ENCODE measurements at regions not wholly inside any gene's neighbourhood (a gene's known extent, or its start where the extent isn't known, plus 50 kb on each side); places are given as distances from the start of the nearest gene placed in this dataset.

DNA sequence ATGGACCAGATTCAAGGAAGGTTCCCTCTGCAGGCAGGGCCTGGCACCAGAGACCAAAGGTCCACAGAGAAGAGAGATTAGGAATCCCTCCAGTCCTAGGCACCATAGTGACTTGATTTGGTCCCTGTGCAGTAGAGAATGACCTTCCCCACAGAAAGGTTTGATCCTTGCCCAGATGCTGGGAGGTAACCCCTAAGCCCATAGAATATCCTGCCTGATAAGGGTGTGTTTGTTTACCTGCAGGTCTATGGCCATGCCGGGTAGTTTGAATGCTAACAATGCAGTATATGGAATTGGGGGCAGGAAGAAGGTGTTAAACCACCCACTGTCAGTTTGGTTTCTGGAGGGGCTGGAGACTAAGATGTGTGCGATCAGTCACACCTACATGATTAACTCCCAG lies 57.1 kb upstream of the NFASC start:
- intact Hi-C loops (cut with DNase I), result no loop called here
- peaks cover 6% of the 10 kb centered on the region for H3K4me1 ChIP-seq
- no peak for DNase-seq
- H3K9me3 ChIP-seq, result no peaks in the 10 kb centered on the region
- no peak overlapping the region for H3K4me3 ChIP-seq
- H3K36me3 ChIP-seq, result no peaks in the 10 kb centered on the region
- H3K27me3 ChIP-seq, result no peaks in the 10 kb centered on the region
- no peak overlapping the region for H3K27ac ChIP-seq
- TF ChIP-seq, protein P1, sequence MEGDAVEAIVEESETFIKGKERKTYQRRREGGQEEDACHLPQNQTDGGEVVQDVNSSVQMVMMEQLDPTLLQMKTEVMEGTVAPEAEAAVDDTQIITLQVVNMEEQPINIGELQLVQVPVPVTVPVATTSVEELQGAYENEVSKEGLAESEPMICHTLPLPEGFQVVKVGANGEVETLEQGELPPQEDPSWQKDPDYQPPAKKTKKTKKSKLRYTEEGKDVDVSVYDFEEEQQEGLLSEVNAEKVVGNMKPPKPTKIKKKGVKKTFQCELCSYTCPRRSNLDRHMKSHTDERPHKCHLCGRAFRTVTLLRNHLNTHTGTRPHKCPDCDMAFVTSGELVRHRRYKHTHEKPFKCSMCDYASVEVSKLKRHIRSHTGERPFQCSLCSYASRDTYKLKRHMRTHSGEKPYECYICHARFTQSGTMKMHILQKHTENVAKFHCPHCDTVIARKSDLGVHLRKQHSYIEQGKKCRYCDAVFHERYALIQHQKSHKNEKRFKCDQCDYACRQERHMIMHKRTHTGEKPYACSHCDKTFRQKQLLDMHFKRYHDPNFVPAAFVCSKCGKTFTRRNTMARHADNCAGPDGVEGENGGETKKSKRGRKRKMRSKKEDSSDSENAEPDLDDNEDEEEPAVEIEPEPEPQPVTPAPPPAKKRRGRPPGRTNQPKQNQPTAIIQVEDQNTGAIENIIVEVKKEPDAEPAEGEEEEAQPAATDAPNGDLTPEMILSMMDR (IDR thresholded peaks at IDR 0.05), result no peak
- no peak overlapping the region for H3K9ac ChIP-seq (ENCODE audit: low read depth in 2 of 2, low read length in 2 of 2)

DNA sequence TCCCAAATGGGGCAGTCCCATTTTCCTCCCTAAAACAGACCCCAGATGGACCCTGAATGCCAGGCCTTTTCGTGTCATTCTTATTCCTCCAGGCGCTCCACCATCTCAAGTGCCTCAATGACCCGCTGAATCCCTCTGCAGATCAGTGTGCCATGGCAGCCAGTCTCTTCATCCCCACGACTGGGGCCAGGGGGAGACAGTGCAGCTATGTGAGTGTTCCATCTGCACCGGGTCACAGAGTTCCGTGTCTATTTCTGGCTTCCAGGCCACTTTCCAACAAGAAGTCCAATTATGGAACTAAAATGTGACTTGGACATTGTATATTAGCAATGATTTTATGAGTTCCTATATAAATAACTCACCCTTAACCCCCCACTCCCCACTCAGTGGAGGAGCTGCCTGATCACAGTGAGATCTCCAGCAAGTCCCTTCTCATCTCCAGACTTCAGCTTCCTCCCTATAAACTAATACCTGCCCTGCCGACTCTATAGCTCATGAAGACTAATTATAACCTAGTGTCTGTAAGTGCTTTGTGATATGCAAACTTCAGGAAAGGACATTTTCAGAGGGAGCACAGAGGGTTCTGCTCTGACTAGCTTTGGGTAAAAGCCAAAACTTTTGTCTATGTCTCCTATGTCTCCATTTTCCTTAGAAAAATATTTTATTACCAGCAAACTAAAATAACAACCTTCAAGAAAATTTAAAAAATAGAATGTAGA lies 56.3 kb upstream of the NFASC start:
- TF ChIP-seq, protein P1 (IDR thresholded peaks at IDR 0.05), result no peak
- no peaks in the 10 kb centered on the region for H3K27me3 ChIP-seq
- peak overlapping the region in 1 of 2 donors; percentile 24 for H3K9ac ChIP-seq (ENCODE audit: low read depth in 2 of 2, low read length in 2 of 2)
- H3K36me3 ChIP-seq, result no peaks in the 10 kb centered on the region
- H3K9me3 ChIP-seq, result no peaks in the 10 kb centered on the region
- no peak overlapping the region for H3K4me3 ChIP-seq
- H3K4me1 ChIP-seq, result peaks cover 6% of the 10 kb centered on the region
- intact Hi-C loops (cut with DNase I), result no loop called here
- H3K27ac ChIP-seq, result no peak overlapping the region
- DNase-seq, result no peak

- Histone ChIP-seq H3K36me3 (no peaks in the 10 kb centered on the region), H3K4me1 (peaks cover 6% of the 10 kb centered on the region), H3K27me3 (no peaks in the 10 kb centered on the region), H3K9ac (ENCODE audit: low read depth in 2 of 2, low read length in 2 of 2) (no peak overlapping the region), H3K27ac (no peak overlapping the region), H3K9me3 (no peaks in the 10 kb centered on the region), H3K4me3 (no peak overlapping the region)
- intact Hi-C loops (cut with DNase I), result no loop called here
- TF ChIP-seq, protein P1 (IDR thresholded peaks at IDR 0.05), result no peak
- no peak for DNase-seq
Observed at GRCh38 chr1:204817341-204817740, 53.3 kb upstream of the NFASC start.

DNA sequence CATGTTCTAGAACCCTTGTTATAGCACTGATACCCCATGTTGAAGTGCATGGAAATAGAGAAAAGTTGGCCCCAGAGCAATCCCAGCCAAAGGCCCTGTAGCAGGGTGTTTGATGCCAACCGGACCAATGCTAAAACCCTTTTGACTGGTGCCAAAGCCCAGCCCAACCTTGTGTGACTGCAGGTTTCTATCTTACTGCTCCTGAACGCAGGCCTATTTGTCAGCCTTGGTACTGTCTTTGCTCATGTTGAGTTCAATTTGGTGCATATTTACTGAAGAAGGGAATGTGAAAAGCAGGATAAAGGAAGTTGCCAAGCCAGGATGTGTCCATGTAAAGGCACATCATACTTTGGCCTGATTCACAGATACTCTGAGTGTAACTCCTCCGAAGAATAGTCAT lies 51.7 kb upstream of the NFASC start:
- Histone ChIP-seq H3K4me1 (no peaks in the 10 kb centered on the region), H3K36me3 (no peaks in the 10 kb centered on the region), H3K9ac (ENCODE audit: low read depth in 2 of 2, low read length in 2 of 2) (no peak overlapping the region), H3K27ac (no peak overlapping the region), H3K9me3 (no peaks in the 10 kb centered on the region), H3K27me3 (no peaks in the 10 kb centered on the region), H3K4me3 (no peak overlapping the region)
- no peak for DNase-seq
- TF ChIP-seq, protein P1 (IDR thresholded peaks at IDR 0.05), result no peak
- intact Hi-C loops (cut with DNase I), result no loop called here

- no peak overlapping the region for H3K4me3 ChIP-seq
- no peak overlapping the region for H3K9ac ChIP-seq (ENCODE audit: low read depth in 2 of 2, low read length in 2 of 2)
- H3K27me3 ChIP-seq, result no peaks in the 10 kb centered on the region
- H3K27ac ChIP-seq, result no peak overlapping the region
- H3K36me3 ChIP-seq, result no peaks in the 10 kb centered on the region
- intact Hi-C loops (cut with DNase I), result no loop called here
- no peaks in the 10 kb centered on the region for H3K9me3 ChIP-seq
- no peaks in the 10 kb centered on the region for H3K4me1 ChIP-seq
- TF ChIP-seq, protein P1 (IDR thresholded peaks at IDR 0.05), result no peak
- DNase-seq, result no peak
Observed at GRCh38 chr1:204819495-204819894, 51.2 kb upstream of the NFASC start.

Data from colonic mucosa (tissue), 4 donors.